GM12878 (cell line): ENCODE measurements at regions not wholly inside any gene's neighbourhood (a gene's known extent, or its start where the extent isn't known, plus 50 kb on each side); places are given as distances from the start of the nearest gene placed in this dataset.

ENCODE experiments used
- ATAC-seq: fragments of 200-7000 bp; cut with Tn5 transposase; 3 replicates; pipeline ENCODE4 v1.9.1; 2020; ENCODE audit warnings: mild to moderate bottlenecking, moderate library complexity
- BruUV-seq: library from RNA; stranded (reverse); fragments of 400-500 nt; replicated peaks from 2 replicates; lab custom pipeline; 2021; lab: Mats Ljungman, UMichigan
- CTCF ChIA-PET: fragments of 300-600 bp; sonication (Branson Sonifier 250); formaldehyde crosslinking; extraction: SDS; loops from one replicate; lab custom pipeline; 2021; ENCODE audit warnings: inconsistent platforms; lab: Yijun Ruan, JAX
- POLR2A ChIA-PET: fragments of 350-600 bp; formaldehyde crosslinking; extraction: SDS; loops from one replicate; lab custom pipeline; 2021; ENCODE audit warnings: inconsistent platforms; lab: Charles Lee
- RAD21 ChIA-PET: fragments of 300-600 bp; sonication (Branson Sonifier 250); formaldehyde crosslinking; loops from one replicate; lab custom pipeline; 2023; ENCODE audit warnings: antibody characterized with exemption; ENCODE audit not compliant: unreplicated experiment; lab: Charles Lee
- SMC1A ChIA-PET: fragments of 300-600 bp; sonication (Branson Sonifier 250); formaldehyde crosslinking; loops from one replicate; lab custom pipeline; 2023; ENCODE audit not compliant: unreplicated experiment, uncharacterized antibody; lab: Charles Lee
- DNase-seq: peaks from one replicate; pipeline ENCODE4 v3.0.0-alpha.2; 2011; ENCODE audit warnings: low read depth, low spot score
- FAIRE-seq: peaks from 3 replicates; lab custom pipeline; 2011; peaks lifted over from hg19 to GRCh38; lab: Jason Lieb, UNC
- H2AFZ ChIP-seq: 2 replicates; pipeline ENCODE4 v1.6.0; 2011; ENCODE audit warnings: low read depth, low read length, control low read depth; ENCODE audit not compliant: control insufficient read depth
- H3K27ac ChIP-seq: 2 replicates; pipeline ENCODE4 v1.5.1; 2011; ENCODE audit warnings: control low read depth; ENCODE audit not compliant: control insufficient read depth, insufficient read depth
- H3K27me3 ChIP-seq, 2 experiments: replicated peaks in 1 of 2; 2 replicates each; pipeline versions ENCODE4 v1.6.0 to v1.6.1; 2011; ENCODE audit warnings: low read length in 1 of 2; ENCODE audit not compliant: control insufficient read depth in 2 of 2, insufficient read depth in 2 of 2
- H3K36me3 ChIP-seq, 2 experiments: 2 replicates each; pipeline ENCODE4 v1.5.1; 2011; ENCODE audit warnings: low read length in 1 of 2; ENCODE audit not compliant: control insufficient read depth in 2 of 2, insufficient read depth in 2 of 2
- H3K4me1 ChIP-seq: 2 replicates; pipeline ENCODE4 v1.6.1; 2011; ENCODE audit warnings: mild to moderate bottlenecking, low read length, moderate library complexity, mixed read lengths; ENCODE audit not compliant: control insufficient read depth, insufficient read depth
- H3K4me2 ChIP-seq: 2 replicates; pipeline ENCODE4 v1.6.0; 2011; ENCODE audit warnings: control low read depth; ENCODE audit not compliant: control insufficient read depth, insufficient read depth
- H3K4me3 ChIP-seq: fragments of 200-600 bp; sonication (generic); 2 replicates; pipeline ENCODE4 v1.5.1; 2016
- H3K79me2 ChIP-seq: 2 replicates; pipeline ENCODE4 v1.6.0; 2011; ENCODE audit warnings: low read length; ENCODE audit not compliant: control insufficient read depth, insufficient read depth
- H3K9ac ChIP-seq: 2 replicates; pipeline ENCODE4 v1.8.0; 2011; ENCODE audit warnings: low read length, control low read depth, mixed read lengths; ENCODE audit not compliant: control insufficient read depth, insufficient read depth
- H3K9me3 ChIP-seq: replicated peaks from 3 replicates; pipeline ENCODE4 v1.5.1; 2011; ENCODE audit warnings: mild to moderate bottlenecking, low read length; ENCODE audit not compliant: control insufficient read depth, insufficient read depth
- H4K20me1 ChIP-seq: 2 replicates; pipeline ENCODE4 v1.6.0; 2011; ENCODE audit not compliant: control insufficient read depth, insufficient read depth
- CHD1 ChIP-seq: IDR thresholded peaks from 2 replicates; pipeline ENCODE4 v1.6.1; 2012; ENCODE audit warnings: low read depth, low read length, improper control_type of control experiment
- CHD2 ChIP-seq: IDR thresholded peaks from 2 replicates; pipeline ENCODE4 v1.6.1; 2011; ENCODE audit warnings: low read depth, low read length, improper control_type of control experiment, borderline replicate concordance
- DPF2 ChIP-seq: fragments of 450-650 bp; IDR thresholded peaks from 2 replicates; pipeline ENCODE4 v1.6.1; 2017; ENCODE audit warnings: mild to moderate bottlenecking
- IRF4 ChIP-seq: IDR thresholded peaks from 2 replicates; pipeline ENCODE4 v1.6.1; 2011; ENCODE audit warnings: low read depth, low read length
- KAT2A ChIP-seq: conservative IDR thresholded peaks from 2 replicates; pipeline ENCODE4 v1.6.1; 2011; ENCODE audit warnings: low read depth, low read length; ENCODE audit not compliant: control insufficient read depth
- NFIC ChIP-seq: IDR thresholded peaks from 2 replicates; pipeline ENCODE4 v1.6.1; 2012; ENCODE audit warnings: low read depth, mild to moderate bottlenecking, inconsistent platforms, low read length, moderate library complexity
- NR2C2 ChIP-seq: IDR thresholded peaks from 2 replicates; pipeline ENCODE4 v1.6.1; 2011; ENCODE audit warnings: borderline replicate concordance, low read depth; ENCODE audit not compliant: control insufficient read depth, insufficient read length
- SMAD1 ChIP-seq: fragments of 450-650 bp; IDR thresholded peaks from 2 replicates; pipeline ENCODE4 v1.6.1; 2018; ENCODE audit warnings: mild to moderate bottlenecking, low read depth; ENCODE audit not compliant: partially characterized antibody
- SREBF1 ChIP-seq: IDR thresholded peaks from 2 replicates; pipeline ENCODE4 v1.6.1; 2012; ENCODE audit warnings: mild to moderate bottlenecking, low read length
- YBX1 ChIP-seq: fragments of 450-650 bp; IDR thresholded peaks from 2 replicates; pipeline ENCODE4 v1.6.1; 2016; ENCODE audit warnings: antibody characterized with exemption
- ZNF217 ChIP-seq: fragments of 450-650 bp; IDR thresholded peaks from 2 replicates; pipeline ENCODE4 v1.6.1; 2017; ENCODE audit warnings: antibody characterized with exemption, mild to moderate bottlenecking
- ZNF24 ChIP-seq: fragments of 450-650 bp; IDR thresholded peaks from 2 replicates; pipeline ENCODE4 v1.6.1; 2017; ENCODE audit warnings: antibody characterized with exemption, mild to moderate bottlenecking
- WGBS: methylation state at CpG from one replicate; pipeline ENCODE4 v1.1.6; 2016; ENCODE audit warnings: low lambda C conversion rate; ENCODE audit not compliant: insufficient replicate concordance, insufficient coverage; ENCODE audit errors: missing lambda C conversion rate; 5-methylcytosine and 5-hydroxymethylcytosine counted together
- in situ Hi-C: fragments of 300-500 bp; cut with MboI; formaldehyde crosslinking; loops from 9 replicates; pipeline ENCODE4 v1.14.3; 2018; ENCODE audit warnings: mixed read lengths
- intact Hi-C: fragments of 100-400 bp; cut with micrococcal nuclease; formaldehyde crosslinking; loops from one replicate; pipeline ENCODE4 v1.14.2; 2022; ENCODE audit not compliant: unreplicated experiment
- TF ChIP-seq, protein P1 (sequence below): IDR thresholded peaks from 2 replicates; pipeline ENCODE4 v1.6.1; 2011; ENCODE audit warnings: borderline replicate concordance, low read depth, mild to moderate bottlenecking, moderate library complexity, low read length; ENCODE audit not compliant: insufficient read depth, poor library complexity, severe bottlenecking
- TF ChIP-seq, protein P2 (sequence below): fragments of 450-650 bp; IDR thresholded peaks from 2 replicates; pipeline ENCODE4 v1.6.1; 2016; ENCODE audit warnings: mild to moderate bottlenecking, moderate library complexity, borderline replicate concordance

DNA sequence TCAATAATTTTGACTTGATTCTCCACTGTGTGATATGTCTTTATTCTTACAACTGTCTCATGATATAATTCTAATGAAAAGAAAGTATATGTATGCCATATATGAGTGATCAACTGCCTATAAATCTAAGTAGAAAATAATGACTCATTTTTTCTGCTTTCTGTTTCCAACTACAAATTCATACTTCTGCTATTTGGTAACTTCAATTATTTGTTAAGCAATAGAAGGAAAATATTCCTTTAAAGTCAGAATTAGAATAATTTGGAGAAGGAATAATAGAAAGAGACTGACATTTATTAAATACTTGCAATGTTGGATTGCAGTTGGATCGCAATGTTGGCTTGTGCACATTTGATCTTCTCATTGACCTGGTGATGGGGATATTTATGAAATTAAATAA lies 204.2 kb upstream of the PACRGL start (continued):
- TF ChIP-seq, protein P1, sequence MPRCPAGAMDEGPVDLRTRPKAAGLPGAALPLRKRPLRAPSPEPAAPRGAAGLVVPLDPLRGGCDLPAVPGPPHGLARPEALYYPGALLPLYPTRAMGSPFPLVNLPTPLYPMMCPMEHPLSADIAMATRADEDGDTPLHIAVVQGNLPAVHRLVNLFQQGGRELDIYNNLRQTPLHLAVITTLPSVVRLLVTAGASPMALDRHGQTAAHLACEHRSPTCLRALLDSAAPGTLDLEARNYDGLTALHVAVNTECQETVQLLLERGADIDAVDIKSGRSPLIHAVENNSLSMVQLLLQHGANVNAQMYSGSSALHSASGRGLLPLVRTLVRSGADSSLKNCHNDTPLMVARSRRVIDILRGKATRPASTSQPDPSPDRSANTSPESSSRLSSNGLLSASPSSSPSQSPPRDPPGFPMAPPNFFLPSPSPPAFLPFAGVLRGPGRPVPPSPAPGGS = no peak
- TF ChIP-seq DPF2 = no peak

DNA sequence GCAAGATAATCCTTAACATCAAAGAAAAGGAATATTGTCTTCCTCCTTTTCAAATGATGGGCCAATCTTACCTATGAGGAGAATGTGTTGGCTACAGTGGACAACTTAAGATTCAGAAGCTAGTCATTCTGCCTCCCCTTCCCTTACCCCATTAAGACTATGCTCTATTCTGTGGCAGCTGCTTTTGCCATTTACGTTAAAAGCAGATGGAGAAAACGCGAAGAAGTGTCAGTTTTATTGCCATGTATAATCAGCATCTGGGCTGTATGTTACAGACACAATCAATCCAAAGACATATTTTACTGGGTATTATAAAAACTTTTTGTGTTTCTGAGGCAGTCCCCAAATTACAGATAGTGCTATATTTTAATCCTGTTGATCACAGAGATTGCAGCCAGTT lies 196.1 kb upstream of the PACRGL start:
- DNase-seq = no peak
- ChIA-PET SMC1A (no interaction called here), CTCF (no interaction called here), POLR2A (no interaction called here), RAD21 (no interaction called here)
- no peak overlapping the region for H2AFZ ChIP-seq
- ATAC-seq = no peak
- no peak overlapping the region for H3K4me3 ChIP-seq
- no peaks in the 10 kb centered on the region for H4K20me1 ChIP-seq
- no TSS peak for BruUV-seq
- H3K36me3 ChIP-seq = no peaks in the 10 kb centered on the region
- intact Hi-C loops = no loop called here
- in situ Hi-C loops = no loop called here
- WGBS = 42% methylated on average over 3 of the region's 3 CpGs
- no peaks in the 10 kb centered on the region for H3K4me1 ChIP-seq
- no peaks in the 10 kb centered on the region for H3K79me2 ChIP-seq
- no peak overlapping the region for H3K9ac ChIP-seq
- H3K9me3 ChIP-seq = no peaks in the 10 kb centered on the region
- no peak overlapping the region for H3K4me2 ChIP-seq
- H3K27ac ChIP-seq = no peak overlapping the region
- H3K27me3 ChIP-seq = no peaks in the 10 kb centered on the region
- FAIRE-seq = no peak
- TF ChIP-seq SMAD1 (no peak), ZNF24 (no peak), IRF4 (no peak), KAT2A (no peak), NFIC (no peak), SREBF1 (no peak), ZNF217 (no peak), YBX1 (no peak), NR2C2 (no peak), CHD2 (no peak), CHD1 (no peak)
- TF ChIP-seq, protein P2, sequence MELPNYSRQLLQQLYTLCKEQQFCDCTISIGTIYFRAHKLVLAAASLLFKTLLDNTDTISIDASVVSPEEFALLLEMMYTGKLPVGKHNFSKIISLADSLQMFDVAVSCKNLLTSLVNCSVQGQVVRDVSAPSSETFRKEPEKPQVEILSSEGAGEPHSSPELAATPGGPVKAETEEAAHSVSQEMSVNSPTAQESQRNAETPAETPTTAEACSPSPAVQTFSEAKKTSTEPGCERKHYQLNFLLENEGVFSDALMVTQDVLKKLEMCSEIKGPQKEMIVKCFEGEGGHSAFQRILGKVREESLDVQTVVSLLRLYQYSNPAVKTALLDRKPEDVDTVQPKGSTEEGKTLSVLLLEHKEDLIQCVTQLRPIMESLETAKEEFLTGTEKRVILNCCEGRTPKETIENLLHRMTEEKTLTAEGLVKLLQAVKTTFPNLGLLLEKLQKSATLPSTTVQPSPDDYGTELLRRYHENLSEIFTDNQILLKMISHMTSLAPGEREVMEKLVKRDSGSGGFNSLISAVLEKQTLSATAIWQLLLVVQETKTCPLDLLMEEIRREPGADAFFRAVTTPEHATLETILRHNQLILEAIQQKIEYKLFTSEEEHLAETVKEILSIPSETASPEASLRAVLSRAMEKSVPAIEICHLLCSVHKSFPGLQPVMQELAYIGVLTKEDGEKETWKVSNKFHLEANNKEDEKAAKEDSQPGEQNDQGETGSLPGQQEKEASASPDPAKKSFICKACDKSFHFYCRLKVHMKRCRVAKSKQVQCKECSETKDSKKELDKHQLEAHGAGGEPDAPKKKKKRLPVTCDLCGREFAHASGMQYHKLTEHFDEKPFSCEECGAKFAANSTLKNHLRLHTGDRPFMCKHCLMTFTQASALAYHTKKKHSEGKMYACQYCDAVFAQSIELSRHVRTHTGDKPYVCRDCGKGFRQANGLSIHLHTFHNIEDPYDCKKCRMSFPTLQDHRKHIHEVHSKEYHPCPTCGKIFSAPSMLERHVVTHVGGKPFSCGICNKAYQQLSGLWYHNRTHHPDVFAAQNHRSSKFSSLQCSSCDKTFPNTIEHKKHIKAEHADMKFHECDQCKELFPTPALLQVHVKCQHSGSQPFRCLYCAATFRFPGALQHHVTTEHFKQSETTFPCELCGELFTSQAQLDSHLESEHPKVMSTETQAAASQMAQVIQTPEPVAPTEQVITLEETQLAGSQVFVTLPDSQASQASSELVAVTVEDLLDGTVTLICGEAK = no peak
